Stomach (tissue), 8 donors: ENCODE measurements at regions not wholly inside any gene's neighbourhood (a gene's known extent, or its start where the extent isn't known, plus 50 kb on each side); places are given as distances from the start of the nearest gene placed in this dataset.

ENCODE experiments used
- DNase-seq, 2 donors: peaks; one replicate each; pipeline versions ENCODE4 v3.0.0 to v3.0.0-alpha.2; 2013 to 2019
- H3K27ac ChIP-seq, 5 donors: fragments of 200-600 bp in 4 of 5; sonication (generic) in 4 of 5; one replicate each; pipeline ENCODE4 v1.5.1; 2013 to 2019; ENCODE audit warnings: mild to moderate bottlenecking in 1 of 5, moderate library complexity in 1 of 5
- H3K27me3 ChIP-seq, 3 donors: fragments of 200-600 bp; sonication (generic); one replicate each; pipeline ENCODE4 v1.5.1; 2017 to 2019; ENCODE audit warnings: mixed run types in 1 of 3
- H3K36me3 ChIP-seq, 4 donors: fragments of 200-600 bp; sonication (generic); 1 replicate in 3 of 4; 2 replicates in 1 of 4; pipeline ENCODE4 v1.5.1; 2016 to 2019
- H3K4me1 ChIP-seq, 4 donors: fragments of 200-600 bp; sonication (generic); one replicate each; pipeline ENCODE4 v1.5.1; 2016 to 2019
- H3K4me3 ChIP-seq, 4 donors: fragments of 200-600 bp; sonication (generic) in 3 of 4; one replicate each; pipeline ENCODE4 v1.5.1; 2016 to 2019; ENCODE audit warnings: mild to moderate bottlenecking in 1 of 4
- H3K9me3 ChIP-seq, 4 donors: fragments of 200-600 bp; sonication (generic); one replicate each; pipeline ENCODE4 v1.5.1; 2016 to 2019
- CTCF ChIP-seq, 7 experiments: fragments of 450-650 bp in 4 of 7; fragments of 200-600 bp in 3 of 7; sonication (generic) in 3 of 7; IDR thresholded peaks; one replicate each; pipeline ENCODE4 v1.5.1; 2016 to 2019; ENCODE audit warnings: antibody characterized with exemption in 7 of 7, control low read depth in 2 of 7, mild to moderate bottlenecking in 1 of 7
- EP300 ChIP-seq: sonication (generic); formaldehyde crosslinking; IDR thresholded peaks from one replicate; pipeline ENCODE4 v1.6.1; 2017; ENCODE audit warnings: antibody characterized with exemption
- POLR2A ChIP-seq, 4 donors: fragments of 450-650 bp; IDR thresholded peaks; one replicate each; pipeline ENCODE4 v1.6.1; 2016; ENCODE audit warnings: antibody characterized with exemption in 4 of 4, control low read depth in 2 of 4, mild to moderate bottlenecking in 1 of 4, moderate library complexity in 1 of 4
- POLR2AphosphoS5 ChIP-seq, 3 donors: sonication (generic); formaldehyde crosslinking; IDR thresholded peaks; one replicate each; pipeline ENCODE4 v1.6.1; 2016; ENCODE audit warnings: antibody characterized with exemption in 3 of 3
- WGBS, 5 donors: extraction: QIAGEN DNeasy Blood & Tissue Kit in 3 of 5; methylation state at CpG; one replicate each; pipeline versions ENCODE4 v1.1.5 to v1.1.7; 2013 to 2018; 5-methylcytosine and 5-hydroxymethylcytosine counted together
- intact Hi-C: fragments of 100-400 bp; cut with DNase I; formaldehyde crosslinking; loops from one replicate; pipeline ENCODE4 v1.15.1; 2023; ENCODE audit warnings: low total_unique reads
- donor health status: healthy with polysubstance abuse.
- donor health status: Bipolar disorder and iron deficiency.
- donor health status: healthy.

- intact Hi-C loops = no loop called here
- WGBS, 5 donors = 5 to 14% (median 11%) methylated on average over 1 of the region's 1 CpG
- TF ChIP-seq POLR2AphosphoS5 (IDR thresholded peaks at IDR 0.05) (no peak), POLR2A (IDR thresholded peaks at IDR 0.05) (no peak), EP300 (no peak), CTCF (IDR thresholded peaks at IDR 0.05) (no peak)
- no peak overlapping the region for H3K4me3 ChIP-seq
- H3K27me3 ChIP-seq = no peaks in the 10 kb centered on the region
- DNase-seq = no peak
- H3K27ac ChIP-seq = no peak overlapping the region
- H3K9me3 ChIP-seq = no peaks in the 10 kb centered on the region
- no peaks in the 10 kb centered on the region for H3K36me3 ChIP-seq
- H3K4me1 ChIP-seq = no peaks in the 10 kb centered on the region
Observed at GRCh38 chr1:208885060-208885459, 640.9 kb upstream of the PLXNA2 start.

- WGBS, 5 donors = 55 to 78% (median 74%) methylated on average over 4 of the region's 4 CpGs
- no peaks in the 10 kb centered on the region for H3K36me3 ChIP-seq
- intact Hi-C loops = no loop called here
- no peaks in the 10 kb centered on the region for H3K4me1 ChIP-seq
- TF ChIP-seq POLR2A (IDR thresholded peaks at IDR 0.05) (no peak), CTCF (IDR thresholded peaks at IDR 0.05) (no peak), POLR2AphosphoS5 (IDR thresholded peaks at IDR 0.05) (no peak), EP300 (no peak)
- no peak overlapping the region for H3K27ac ChIP-seq
- no peaks in the 10 kb centered on the region for H3K27me3 ChIP-seq
- no peak overlapping the region for H3K4me3 ChIP-seq
- no peak for DNase-seq
- no peaks in the 10 kb centered on the region for H3K9me3 ChIP-seq
Observed at GRCh38 chr1:208885650-208886049, 641.5 kb upstream of the PLXNA2 start.

- Histone ChIP-seq H3K27ac (no peak overlapping the region), H3K4me3 (no peak overlapping the region), H3K36me3 (no peaks in the 10 kb centered on the region), H3K4me1 (no peaks in the 10 kb centered on the region), H3K9me3 (no peaks in the 10 kb centered on the region), H3K27me3 (no peaks in the 10 kb centered on the region)
- no peak for TF ChIP-seq EP300
- no peak for TF ChIP-seq CTCF (IDR thresholded peaks at IDR 0.05)
- TF ChIP-seq POLR2A (IDR thresholded peaks at IDR 0.05) = no peak
- no peak for TF ChIP-seq POLR2AphosphoS5 (IDR thresholded peaks at IDR 0.05)
- intact Hi-C loops = no loop called here
- no peak for DNase-seq
- 83 to 91% (median 85%) methylated on average over 2 of the region's 2 CpGs for WGBS, 5 donors
Observed at GRCh38 chr1:208888376-208888775, 644.2 kb upstream of the PLXNA2 start.

- H3K4me1 ChIP-seq = no peaks in the 10 kb centered on the region
- H3K4me3 ChIP-seq = no peak overlapping the region
- H3K27ac ChIP-seq = no peak overlapping the region
- WGBS, 5 donors = 75 to 86% (median 80%) methylated on average over 6 of the region's 6 CpGs
- H3K9me3 ChIP-seq = no peaks in the 10 kb centered on the region
- H3K27me3 ChIP-seq = no peaks in the 10 kb centered on the region
- no peak for DNase-seq
- TF ChIP-seq EP300 (no peak), CTCF (IDR thresholded peaks at IDR 0.05) (no peak), POLR2A (IDR thresholded peaks at IDR 0.05) (no peak), POLR2AphosphoS5 (IDR thresholded peaks at IDR 0.05) (no peak)
- no peaks in the 10 kb centered on the region for H3K36me3 ChIP-seq
- intact Hi-C loops = no loop called here
Observed at GRCh38 chr1:208892147-208892546, 648.0 kb upstream of the PLXNA2 start.
